OCI-LY1 (cell line): ENCODE measurements at regions not wholly inside any gene's neighbourhood (a gene's known extent, or its start where the extent isn't known, plus 50 kb on each side); places are given as distances from the start of the nearest gene placed in this dataset.

Experiments used
- H2AFZ ChIP-seq: fragments of 200-600 bp; sonication (generic), shearing (Covaris generic); 2 replicates; pipeline ENCODE4 v1.6.0; 2014; ENCODE audit warnings: antibody characterized with exemption, mild to moderate bottlenecking, low read length
- H3F3A ChIP-seq: fragments of 200-600 bp; sonication (generic), shearing (Covaris generic); 2 replicates; pipeline ENCODE4 v1.6.0; 2014; ENCODE audit warnings: mild to moderate bottlenecking, antibody characterized with exemption, low read length, moderate library complexity; ENCODE audit not compliant: insufficient read depth
- H3K27ac ChIP-seq: fragments of 200-600 bp; sonication (generic); 2 replicates; pipeline ENCODE4 v1.5.1; 2014; ENCODE audit warnings: low read length, mixed run types, mild to moderate bottlenecking, low read depth; ENCODE audit not compliant: poor library complexity, severe bottlenecking
- H3K27me3 ChIP-seq: fragments of 200-600 bp; sonication (generic); 2 replicates; pipeline ENCODE4 v1.6.0; 2014; ENCODE audit warnings: antibody characterized with exemption, mild to moderate bottlenecking, low read length, moderate library complexity; ENCODE audit not compliant: insufficient read depth
- H3K36me3 ChIP-seq: fragments of 200-600 bp; sonication (generic); 2 replicates; pipeline ENCODE4 v1.6.1; 2014; ENCODE audit warnings: mild to moderate bottlenecking, antibody characterized with exemption, low read length, moderate library complexity, mixed read lengths; ENCODE audit not compliant: insufficient read depth
- H3K4me1 ChIP-seq: fragments of 200-600 bp; sonication (generic); 2 replicates; pipeline ENCODE4 v1.5.1; 2014; ENCODE audit warnings: mild to moderate bottlenecking, low read length, moderate library complexity; ENCODE audit not compliant: insufficient read depth, severe bottlenecking
- H3K4me2 ChIP-seq: fragments of 200-600 bp; sonication (generic), shearing (Covaris generic); 2 replicates; pipeline ENCODE4 v1.6.1; 2014; ENCODE audit warnings: low read length
- H3K4me3 ChIP-seq: fragments of 200-600 bp; sonication (generic); 2 replicates; pipeline ENCODE4 v1.5.1; 2014; ENCODE audit warnings: low read length, low read depth, mild to moderate bottlenecking, mixed read lengths; ENCODE audit not compliant: poor library complexity, severe bottlenecking
- H3K79me2 ChIP-seq: fragments of 200-600 bp; shearing (Covaris generic); 2 replicates; pipeline ENCODE4 v1.6.1; 2016; ENCODE audit warnings: mixed run types, low read length, mixed read lengths; ENCODE audit not compliant: insufficient read depth
- H3K9ac ChIP-seq: fragments of 200-600 bp; sonication (generic), shearing (Covaris generic); 2 replicates; pipeline ENCODE4 v1.6.1; 2014; ENCODE audit warnings: mild to moderate bottlenecking, low read length, mixed read lengths
- H3K9me2 ChIP-seq: fragments of 200-600 bp; sonication (generic), shearing (Covaris generic); 2 replicates; pipeline ENCODE4 v1.6.1; 2014; ENCODE audit warnings: low read depth, mild to moderate bottlenecking, low read length, mixed read lengths
- H3K9me3 ChIP-seq: fragments of 200-600 bp; shearing (Covaris generic); 2 replicates; pipeline ENCODE4 v1.6.1; 2014; ENCODE audit warnings: low read length, mixed read lengths
- H4K20me1 ChIP-seq: fragments of 200-600 bp; sonication (generic), shearing (Covaris generic); 2 replicates; pipeline ENCODE4 v1.6.0; 2016; ENCODE audit warnings: mild to moderate bottlenecking, low read length; ENCODE audit not compliant: insufficient read depth
- EZH2 ChIP-seq: fragments of 200-600 bp; sonication (generic), shearing (Covaris generic); IDR thresholded peaks from 2 replicates; pipeline ENCODE4 v1.8.0; 2017; ENCODE audit warnings: borderline replicate concordance, mixed run types, mild to moderate bottlenecking, antibody characterized with exemption, low read length, moderate library complexity, mixed read lengths
- TF ChIP-seq, protein P1 (sequence below): fragments of 200-600 bp; sonication (generic), shearing (Covaris generic); IDR thresholded peaks from 2 replicates; pipeline ENCODE4 v1.5.1; 2017; ENCODE audit warnings: mild to moderate bottlenecking, antibody characterized with exemption, low read length, moderate library complexity, mixed read lengths

DNA sequence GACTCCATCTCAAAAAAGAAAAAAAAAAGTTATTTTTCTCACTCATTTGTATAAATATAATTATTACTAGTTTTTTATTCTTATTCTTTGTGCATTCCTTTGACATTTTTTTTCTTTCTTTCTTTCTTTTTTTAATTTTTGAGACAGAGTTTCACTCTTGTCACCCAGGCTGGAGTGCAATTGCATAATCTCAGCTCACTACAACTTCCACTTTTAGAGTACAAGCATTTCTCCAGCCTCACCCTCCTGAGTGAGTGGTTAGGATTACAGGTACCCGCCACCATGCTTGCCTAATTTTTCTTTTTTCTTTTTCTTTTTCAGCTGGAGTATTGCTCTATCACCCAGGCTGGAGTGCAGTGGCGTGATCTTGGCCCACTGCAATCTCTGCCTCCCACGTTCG, 51.4 kb upstream of the JARID2 start:
- Histone ChIP-seq H3K4me3 (no peak overlapping the region), H3K36me3 (no peaks in the 10 kb centered on the region), H3K9me2 (no peaks in the 10 kb centered on the region), H3K9ac (no peak overlapping the region), H3K4me2 (no peak overlapping the region), H3F3A (no peaks in the 10 kb centered on the region), H3K4me1 (no peaks in the 10 kb centered on the region), H3K27me3 (no peaks in the 10 kb centered on the region), H4K20me1 (no peaks in the 10 kb centered on the region), H3K79me2 (no peaks in the 10 kb centered on the region), H2AFZ (no peak overlapping the region), H3K27ac (no peak overlapping the region), H3K9me3 (no peaks in the 10 kb centered on the region)
- TF ChIP-seq, protein P1, sequence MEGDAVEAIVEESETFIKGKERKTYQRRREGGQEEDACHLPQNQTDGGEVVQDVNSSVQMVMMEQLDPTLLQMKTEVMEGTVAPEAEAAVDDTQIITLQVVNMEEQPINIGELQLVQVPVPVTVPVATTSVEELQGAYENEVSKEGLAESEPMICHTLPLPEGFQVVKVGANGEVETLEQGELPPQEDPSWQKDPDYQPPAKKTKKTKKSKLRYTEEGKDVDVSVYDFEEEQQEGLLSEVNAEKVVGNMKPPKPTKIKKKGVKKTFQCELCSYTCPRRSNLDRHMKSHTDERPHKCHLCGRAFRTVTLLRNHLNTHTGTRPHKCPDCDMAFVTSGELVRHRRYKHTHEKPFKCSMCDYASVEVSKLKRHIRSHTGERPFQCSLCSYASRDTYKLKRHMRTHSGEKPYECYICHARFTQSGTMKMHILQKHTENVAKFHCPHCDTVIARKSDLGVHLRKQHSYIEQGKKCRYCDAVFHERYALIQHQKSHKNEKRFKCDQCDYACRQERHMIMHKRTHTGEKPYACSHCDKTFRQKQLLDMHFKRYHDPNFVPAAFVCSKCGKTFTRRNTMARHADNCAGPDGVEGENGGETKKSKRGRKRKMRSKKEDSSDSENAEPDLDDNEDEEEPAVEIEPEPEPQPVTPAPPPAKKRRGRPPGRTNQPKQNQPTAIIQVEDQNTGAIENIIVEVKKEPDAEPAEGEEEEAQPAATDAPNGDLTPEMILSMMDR: no peak
- TF ChIP-seq EZH2: no peak
